Vagina (tissue), 2 donors: ENCODE measurements at regions not wholly inside any gene's neighbourhood (a gene's known extent, or its start where the extent isn't known, plus 50 kb on each side); places are given as distances from the start of the nearest gene placed in this dataset.

Experiments used
- DNase-seq, 2 donors: peaks; one replicate each; pipeline ENCODE4 v3.0.0-alpha.2; 2017; ENCODE audit errors: extremely low spot score in 2 of 2
- H3K27ac ChIP-seq: fragments of 200-600 bp; sonication (generic); one replicate; pipeline ENCODE4 v1.5.1; 2019
- H3K27me3 ChIP-seq: fragments of 200-600 bp; sonication (generic); one replicate; pipeline ENCODE4 v1.5.1; 2019
- H3K36me3 ChIP-seq, 2 donors: fragments of 200-600 bp; sonication (generic); one replicate each; pipeline ENCODE4 v1.5.1; 2017 to 2019
- H3K4me1 ChIP-seq: fragments of 200-600 bp; sonication (generic); one replicate; pipeline ENCODE4 v1.5.1; 2019
- H3K4me3 ChIP-seq, 2 donors: fragments of 200-600 bp; sonication (generic); 1 replicate in 1 of 2; 2 replicates in 1 of 2; pipeline ENCODE4 v1.5.1; 2016 to 2019
- H3K9me3 ChIP-seq: fragments of 200-600 bp; sonication (generic); one replicate; pipeline ENCODE4 v1.5.1; 2019
- CTCF ChIP-seq, 3 experiments: fragments of 450-650 bp in 2 of 3; fragments of 200-600 bp in 1 of 3; sonication (generic) in 1 of 3; IDR thresholded peaks; one replicate each; pipeline ENCODE4 v1.5.1; 2017 to 2019; ENCODE audit warnings: antibody characterized with exemption in 3 of 3, mild to moderate bottlenecking in 2 of 3, moderate library complexity in 2 of 3
- POLR2A ChIP-seq, 2 donors: fragments of 450-650 bp; IDR thresholded peaks; one replicate each; pipeline ENCODE4 v1.6.1; 2017; ENCODE audit warnings: antibody characterized with exemption in 2 of 2, mild to moderate bottlenecking in 2 of 2, moderate library complexity in 2 of 2
- POLR2AphosphoS5 ChIP-seq, 2 donors: sonication (generic); formaldehyde crosslinking; IDR thresholded peaks; one replicate each; pipeline ENCODE4 v1.9.0; 2017; ENCODE audit warnings: antibody characterized with exemption in 2 of 2, mild to moderate bottlenecking in 2 of 2, low read depth in 1 of 2; ENCODE audit not compliant: insufficient read depth in 1 of 2
- intact Hi-C: fragments of 100-400 bp; cut with DNase I; formaldehyde crosslinking; loops from one replicate; pipeline ENCODE4 v1.15.1; 2023

- no peak for DNase-seq
- Histone ChIP-seq H3K9me3 (no peaks in the 10 kb centered on the region), H3K27me3 (no peaks in the 10 kb centered on the region), H3K4me3 (no peak overlapping the region), H3K36me3 (no peaks in the 10 kb centered on the region), H3K27ac (no peak overlapping the region), H3K4me1 (no peaks in the 10 kb centered on the region)
- intact Hi-C loops = no loop called here
- TF ChIP-seq CTCF (IDR thresholded peaks at IDR 0.05) (no peak), POLR2AphosphoS5 (IDR thresholded peaks at IDR 0.05; ENCODE audit: insufficient read depth in 1 of 2, low read depth in 1 of 2) (no peak), POLR2A (IDR thresholded peaks at IDR 0.05) (no peak)
These were observed 899.5 kb downstream of the RPS29 start for GRCh38 chr14:48686650-48687049.

- H3K4me1 ChIP-seq = no peaks in the 10 kb centered on the region
- no peaks in the 10 kb centered on the region for H3K9me3 ChIP-seq
- H3K36me3 ChIP-seq = no peaks in the 10 kb centered on the region
- no peaks in the 10 kb centered on the region for H3K27me3 ChIP-seq
- no peak overlapping the region for H3K4me3 ChIP-seq
- intact Hi-C loops = no loop called here
- TF ChIP-seq POLR2A (IDR thresholded peaks at IDR 0.05) = no peak
- no peak for TF ChIP-seq POLR2AphosphoS5 (IDR thresholded peaks at IDR 0.05; ENCODE audit: insufficient read depth in 1 of 2, low read depth in 1 of 2)
- no peak for TF ChIP-seq CTCF (IDR thresholded peaks at IDR 0.05)
- H3K27ac ChIP-seq = no peak overlapping the region
- no peak for DNase-seq
These were observed 913.7 kb downstream of the RPS29 start for GRCh38 chr14:48672506-48672905.

DNA sequence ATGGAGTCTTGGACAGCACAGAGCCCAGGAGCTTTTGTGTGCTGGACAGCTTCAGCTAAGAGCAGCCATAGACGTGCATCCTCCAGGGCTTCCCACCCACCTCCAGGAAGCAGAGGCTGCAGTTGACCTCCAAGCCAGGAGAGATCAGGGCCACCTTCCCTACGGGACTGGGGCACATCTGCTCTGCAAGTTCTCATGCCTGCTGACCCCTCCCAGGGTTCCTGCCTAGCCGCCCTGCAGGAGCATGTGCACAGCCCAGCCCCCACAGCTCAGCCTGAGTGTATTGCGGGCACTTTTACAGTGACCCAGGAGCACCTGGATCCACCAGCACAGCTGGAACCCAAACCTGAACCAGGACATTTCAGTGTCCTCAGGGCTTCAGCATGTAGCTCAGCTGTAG, 915.2 kb downstream of the RPS29 start:
- DNase-seq = no peak
- intact Hi-C loops = no loop called here

GRCh38 chr14:48665077-48665784, 920.9 kb downstream of the RPS29 start:
- no peak for DNase-seq
- Histone ChIP-seq H3K36me3 (no peaks in the 10 kb centered on the region), H3K9me3 (no peaks in the 10 kb centered on the region), H3K4me3 (no peak overlapping the region), H3K4me1 (no peaks in the 10 kb centered on the region), H3K27ac (no peak overlapping the region), H3K27me3 (no peaks in the 10 kb centered on the region)
- intact Hi-C loops = no loop called here
- TF ChIP-seq POLR2AphosphoS5 (IDR thresholded peaks at IDR 0.05; ENCODE audit: insufficient read depth in 1 of 2, low read depth in 1 of 2) (no peak), POLR2A (IDR thresholded peaks at IDR 0.05) (no peak), CTCF (IDR thresholded peaks at IDR 0.05) (no peak)

More for the DNA sequence above, 915.2 kb downstream of the RPS29 start:
- Histone ChIP-seq H3K4me1 (no peaks in the 10 kb centered on the region), H3K36me3 (no peaks in the 10 kb centered on the region), H3K27ac (no peak overlapping the region), H3K9me3 (no peaks in the 10 kb centered on the region), H3K4me3 (no peak overlapping the region), H3K27me3 (no peaks in the 10 kb centered on the region)
- no peak for TF ChIP-seq POLR2A (IDR thresholded peaks at IDR 0.05)
- TF ChIP-seq CTCF (IDR thresholded peaks at IDR 0.05) = no peak
- no peak for TF ChIP-seq POLR2AphosphoS5 (IDR thresholded peaks at IDR 0.05; ENCODE audit: insufficient read depth in 1 of 2, low read depth in 1 of 2)

GRCh38 chr14:48643241-48643640, 942.9 kb downstream of the RPS29 start:
- intact Hi-C loops = no loop called here
- DNase-seq = no peak
- TF ChIP-seq CTCF (IDR thresholded peaks at IDR 0.05) (no peak), POLR2AphosphoS5 (IDR thresholded peaks at IDR 0.05; ENCODE audit: insufficient read depth in 1 of 2, low read depth in 1 of 2) (no peak), POLR2A (IDR thresholded peaks at IDR 0.05) (no peak)
- Histone ChIP-seq H3K27ac (no peak overlapping the region), H3K9me3 (no peaks in the 10 kb centered on the region), H3K4me3 (no peak overlapping the region), H3K27me3 (no peaks in the 10 kb centered on the region), H3K4me1 (no peaks in the 10 kb centered on the region), H3K36me3 (no peaks in the 10 kb centered on the region)
